ENCODE measurements at regions not wholly inside any gene's neighbourhood (a gene's known extent, or its start where the extent isn't known, plus 50 kb on each side); places are given as distances from the start of the nearest gene placed in this dataset.
A peak's percentile ranks its signal among the peaks of the same experiment; 100 is the strongest.

- no peaks in the 10 kb centered on the region for H4K20me1 ChIP-seq (ENCODE audit: control insufficient read depth, extremely low read depth, insufficient read depth, low read length)
- H3K4me2 ChIP-seq (ENCODE audit: control insufficient read depth, extremely low read depth, insufficient read depth, low read depth, low read length): no peak overlapping the region
- H3K4me3 ChIP-seq (ENCODE audit: control insufficient read depth in 2 of 3, extremely low read depth in 1 of 3, insufficient read depth in 2 of 3, low read depth in 1 of 3, low read length in 3 of 3): no peak overlapping the region
- peaks cover 13% of the 10 kb centered on the region for H3K4me1 ChIP-seq (ENCODE audit: control insufficient read depth, extremely low read depth, insufficient read depth, low read length)
- no peaks in the 10 kb centered on the region for H3K9me3 ChIP-seq (ENCODE audit: control insufficient read depth, low read depth, low read length)
- no peaks in the 10 kb centered on the region for H3K79me2 ChIP-seq (ENCODE audit: control insufficient read depth, insufficient read depth, low read length)
- H3K36me3 ChIP-seq (ENCODE audit: control insufficient read depth in 2 of 2, extremely low read depth in 1 of 2, insufficient read depth in 2 of 2, low read length in 2 of 2): no peaks in the 10 kb centered on the region
- no peaks in the 10 kb centered on the region for H3K9me1 ChIP-seq (ENCODE audit: control insufficient read depth, extremely low read depth, insufficient read depth, low read length)
- no peaks in the 10 kb centered on the region for H3K27me3 ChIP-seq (ENCODE audit: control insufficient read depth, extremely low read depth, insufficient read depth, low read length)
- no peak for FAIRE-seq
- H2AFZ ChIP-seq (ENCODE audit: control insufficient read depth, low read length): no peak overlapping the region
- no peak for TF ChIP-seq EZH2 (IDR thresholded peaks at IDR 0.05; ENCODE audit: low read length)
- TF ChIP-seq CTCF (optimal IDR thresholded peaks at IDR 0.05 in 1 of 3, IDR thresholded peaks at IDR 0.05 in 1 of 3, conservative IDR thresholded peaks at IDR 0.05 in 1 of 3; ENCODE audit: extremely low read depth in 1 of 3, insufficient read depth in 2 of 3, low read length in 3 of 3): no peak
- DNase-seq (ENCODE audit: low read depth, low spot score): no peak
- dilution Hi-C loops (cut with MboI; ENCODE audit: extremely low pct_ligation_motif_present, low sequenced_read_pairs): no loop called here
- H3K9ac ChIP-seq (ENCODE audit: control insufficient read depth, extremely low read depth, insufficient read depth, low read length): no peak overlapping the region
- H3K27ac ChIP-seq (ENCODE audit: control insufficient read depth, insufficient read depth, low read length): no peak overlapping the region
Observed at GRCh38 chr4:128371876-128372275, 84.3 kb upstream of the PGRMC2 start.

- no peaks in the 10 kb centered on the region for H3K9me3 ChIP-seq (ENCODE audit: control insufficient read depth, low read depth, low read length)
- no peaks in the 10 kb centered on the region for H3K9me1 ChIP-seq (ENCODE audit: control insufficient read depth, extremely low read depth, insufficient read depth, low read length)
- DNase-seq (ENCODE audit: low read depth, low spot score): no peak
- peaks cover 13% of the 10 kb centered on the region for H3K4me1 ChIP-seq (ENCODE audit: control insufficient read depth, extremely low read depth, insufficient read depth, low read length)
- no peaks in the 10 kb centered on the region for H3K36me3 ChIP-seq (ENCODE audit: control insufficient read depth in 2 of 2, extremely low read depth in 1 of 2, insufficient read depth in 2 of 2, low read length in 2 of 2)
- no peaks in the 10 kb centered on the region for H3K79me2 ChIP-seq (ENCODE audit: control insufficient read depth, insufficient read depth, low read length)
- H2AFZ ChIP-seq (ENCODE audit: control insufficient read depth, low read length): no peak overlapping the region
- dilution Hi-C loops (cut with MboI; ENCODE audit: extremely low pct_ligation_motif_present, low sequenced_read_pairs): no loop called here
- H4K20me1 ChIP-seq (ENCODE audit: control insufficient read depth, extremely low read depth, insufficient read depth, low read length): no peaks in the 10 kb centered on the region
- peak; percentile 94 for FAIRE-seq
- H3K9ac ChIP-seq (ENCODE audit: control insufficient read depth, extremely low read depth, insufficient read depth, low read length): no peak overlapping the region
- no peaks in the 10 kb centered on the region for H3K27me3 ChIP-seq (ENCODE audit: control insufficient read depth, extremely low read depth, insufficient read depth, low read length)
- peak overlapping the region; percentile 11 for H3K4me2 ChIP-seq (ENCODE audit: control insufficient read depth, extremely low read depth, insufficient read depth, low read depth, low read length)
- no peak overlapping the region for H3K4me3 ChIP-seq (ENCODE audit: control insufficient read depth in 2 of 3, extremely low read depth in 1 of 3, insufficient read depth in 2 of 3, low read depth in 1 of 3, low read length in 3 of 3)
- H3K27ac ChIP-seq (ENCODE audit: control insufficient read depth, insufficient read depth, low read length): peak overlapping the region; percentile 42
- no peak for TF ChIP-seq EZH2 (IDR thresholded peaks at IDR 0.05; ENCODE audit: low read length)
- no peak for TF ChIP-seq CTCF (optimal IDR thresholded peaks at IDR 0.05 in 1 of 3, IDR thresholded peaks at IDR 0.05 in 1 of 3, conservative IDR thresholded peaks at IDR 0.05 in 1 of 3; ENCODE audit: extremely low read depth in 1 of 3, insufficient read depth in 2 of 3, low read length in 3 of 3)
Observed at GRCh38 chr4:128371001-128371777, 83.6 kb upstream of the PGRMC2 start.

Measured in keratinocyte (primary cell).